IMR-90 (cell line): ENCODE measurements at regions not wholly inside any gene's neighbourhood (a gene's known extent, or its start where the extent isn't known, plus 50 kb on each side); places are given as distances from the start of the nearest gene placed in this dataset.

Experiments used
- ATAC-seq: fragments of 200-7000 bp; cut with Tn5 transposase; 2 replicates; pipeline ENCODE4 v1.9.1; 2020; ENCODE audit warnings: low read depth, mild to moderate bottlenecking, moderate library complexity
- BruUV-seq: library from RNA; stranded (reverse); fragments of 400-500 nt; replicated peaks from 2 replicates; lab custom pipeline; 2021; lab: Mats Ljungman, UMichigan
- CTCF ChIA-PET: fragments of 300-600 bp; formaldehyde crosslinking; extraction: SDS; loops from one replicate; lab custom pipeline; 2021; ENCODE audit warnings: antibody characterized with exemption; lab: Yijun Ruan, JAX
- POLR2A ChIA-PET: fragments of 300-600 bp; sonication (Branson Sonifier 250); formaldehyde crosslinking; loops from one replicate; lab custom pipeline; 2022; ENCODE audit warnings: antibody characterized with exemption; ENCODE audit not compliant: unreplicated experiment; lab: Charles Lee
- DNase-seq: peaks from one replicate; pipeline ENCODE4 v3.0.0; 2013
- H2AFZ ChIP-seq: replicated peaks from 2 replicates; pipeline ENCODE3; 2013; ENCODE audit warnings: low read length, mild to moderate bottlenecking; ENCODE audit not compliant: poor library complexity
- H2AK5ac ChIP-seq: 2 replicates; pipeline ENCODE4 v1.6.1; 2013; ENCODE audit warnings: low read depth, low read length, inconsistent platforms
- H2AK9ac ChIP-seq: replicated peaks from 2 replicates; pipeline ENCODE3; 2013; ENCODE audit warnings: mild to moderate bottlenecking, low read depth, low read length, moderate library complexity; ENCODE audit not compliant: poor library complexity
- H2BK120ac ChIP-seq: 2 replicates; pipeline ENCODE4 v1.6.1; 2013; ENCODE audit warnings: low read depth, low read length, inconsistent platforms
- H2BK15ac ChIP-seq: 3 replicates; pipeline ENCODE4 v1.6.1; 2013; ENCODE audit warnings: low read depth, low read length, inconsistent platforms
- H2BK20ac ChIP-seq: 2 replicates; pipeline ENCODE4 v1.6.1; 2013; ENCODE audit warnings: low read depth, mild to moderate bottlenecking, inconsistent platforms, low read length, moderate library complexity
- H2BK5ac ChIP-seq: 2 replicates; pipeline ENCODE4 v1.6.1; 2013; ENCODE audit warnings: mild to moderate bottlenecking, low read depth, low read length, inconsistent platforms; ENCODE audit not compliant: poor library complexity, severe bottlenecking
- H3K14ac ChIP-seq: replicated peaks from 2 replicates; pipeline ENCODE4 v1.6.1; 2013; ENCODE audit warnings: low read depth, low read length, inconsistent platforms
- H3K18ac ChIP-seq: 2 replicates; pipeline ENCODE4 v1.6.1; 2013; ENCODE audit warnings: low read depth, low read length, control low read depth
- H3K23ac ChIP-seq: 2 replicates; pipeline ENCODE4 v1.6.1; 2013; ENCODE audit warnings: low read depth, low read length, inconsistent platforms
- H3K27ac ChIP-seq: 2 replicates; pipeline ENCODE4 v1.5.1; 2013; ENCODE audit warnings: mild to moderate bottlenecking, control low read depth, low read length; ENCODE audit not compliant: insufficient read depth
- H3K27me3 ChIP-seq: 2 replicates; pipeline ENCODE4 v1.6.1; 2013; ENCODE audit warnings: low read length; ENCODE audit not compliant: control insufficient read depth, insufficient read depth
- H3K36me3 ChIP-seq: 2 replicates; pipeline ENCODE4 v1.6.1; 2013; ENCODE audit warnings: low read length, mixed read lengths; ENCODE audit not compliant: control insufficient read depth, insufficient read depth
- H3K4ac ChIP-seq: 2 replicates; pipeline ENCODE4 v1.6.1; 2013; ENCODE audit warnings: low read depth, low read length, inconsistent platforms
- H3K4me1 ChIP-seq: 2 replicates; pipeline ENCODE4 v1.6.1; 2013; ENCODE audit warnings: low read length, mixed read lengths; ENCODE audit not compliant: control insufficient read depth, insufficient read depth
- H3K4me2 ChIP-seq: 2 replicates; pipeline ENCODE4 v1.6.1; 2013; ENCODE audit warnings: low read depth, mild to moderate bottlenecking, control low read depth, low read length, moderate library complexity
- H3K4me3 ChIP-seq: 2 replicates; pipeline ENCODE4 v1.5.1; 2013; ENCODE audit warnings: low read depth, mild to moderate bottlenecking, control low read depth, low read length, moderate library complexity; ENCODE audit not compliant: insufficient read depth
- H3K56ac ChIP-seq: 2 replicates; pipeline ENCODE4 v1.6.1; 2013; ENCODE audit warnings: low read length, inconsistent platforms; ENCODE audit not compliant: insufficient read depth; ENCODE audit errors: extremely low read depth
- H3K79me1 ChIP-seq, 2 experiments: 2 replicates each; pipeline ENCODE4 v1.6.1; 2013; ENCODE audit warnings: low read length in 2 of 2, inconsistent platforms in 1 of 2, low read depth in 1 of 2
- H3K9ac ChIP-seq: 2 replicates; pipeline ENCODE4 v1.6.1; 2013; ENCODE audit warnings: low read depth, low read length, control low read depth
- H3K9me1 ChIP-seq: 2 replicates; pipeline ENCODE4 v1.6.1; 2013; ENCODE audit warnings: low read length, inconsistent platforms; ENCODE audit not compliant: insufficient read depth
- H3K9me3 ChIP-seq: 2 replicates; pipeline ENCODE4 v1.6.1; 2013; ENCODE audit warnings: low read length; ENCODE audit not compliant: control insufficient read depth, insufficient read depth
- H4K20me1 ChIP-seq: 2 replicates; pipeline ENCODE4 v1.6.1; 2013; ENCODE audit warnings: low read length, inconsistent platforms; ENCODE audit not compliant: insufficient read depth
- H4K5ac ChIP-seq: 2 replicates; pipeline ENCODE4 v1.6.1; 2013; ENCODE audit warnings: mild to moderate bottlenecking, low read depth, low read length, control low read depth
- H4K8ac ChIP-seq, 2 experiments: 2 replicates each; pipeline ENCODE4 v1.6.1; 2013; ENCODE audit warnings: low read depth in 2 of 2, low read length in 2 of 2, control low read depth in 1 of 2, inconsistent platforms in 1 of 2
- H4K91ac ChIP-seq: 2 replicates; pipeline ENCODE4 v1.6.1; 2013; ENCODE audit warnings: low read depth, low read length, inconsistent platforms; ENCODE audit not compliant: insufficient read depth
- RAD21 ChIP-seq: IDR thresholded peaks from 2 replicates; pipeline ENCODE4 v1.6.1; 2012; ENCODE audit warnings: low read length, improper control_type of control experiment
- dilution Hi-C: fragments of 300-500 bp; cut with HindIII; formaldehyde crosslinking; loops from one replicate; pipeline ENCODE4 v1.14.3; 2018; ENCODE audit warnings: low sequenced_read_pairs; ENCODE audit not compliant: unreplicated experiment
- in situ Hi-C: fragments of 300-500 bp; cut with MboI; formaldehyde crosslinking; loops from 3 replicates; pipeline ENCODE4 v1.14.3; 2019; ENCODE audit warnings: low sequenced_read_pairs, inconsistent platforms, mixed read lengths
- intact Hi-C: fragments of 100-400 bp; cut with micrococcal nuclease; formaldehyde crosslinking; loops from 2 replicates; pipeline ENCODE4 v1.10.0; 2022

DNA sequence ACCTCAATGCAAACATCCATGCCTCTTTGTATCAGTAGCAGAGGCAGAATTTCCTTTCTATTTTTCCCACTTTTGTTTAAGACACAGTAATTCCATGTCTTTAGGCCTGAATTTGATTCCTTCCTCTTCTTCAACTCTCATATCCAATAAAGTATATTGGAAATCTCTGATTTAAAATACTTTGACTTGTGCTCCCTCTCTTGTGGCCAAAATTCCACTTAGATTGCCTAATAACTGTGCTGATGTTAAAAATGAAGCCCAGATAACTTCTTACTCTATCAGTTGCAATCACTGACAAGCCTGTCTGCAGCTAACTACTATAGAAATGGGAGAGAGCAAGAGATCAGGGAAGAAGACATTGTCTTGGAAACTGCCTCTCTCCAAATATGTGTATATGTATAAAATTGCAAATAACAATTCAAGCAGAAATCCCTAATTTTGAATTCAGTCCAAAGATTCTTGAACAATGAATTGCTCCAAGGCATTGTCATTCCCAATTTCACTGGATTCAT, 163.5 kb upstream of the SPIN4 start:
- ATAC-seq, result peak; percentile 30; the same call in 1 of the 2 replicates
- H4K8ac ChIP-seq, result no peak overlapping the region
- ChIA-PET CTCF (interaction anchor here (0.6 kb wide), 1 partner anchor 19 kb away, joined by 3 read pairs; no protein-coding TSS in a partner anchor), POLR2A (no interaction called here)
- peak overlapping the region; percentile 69; the same call in 1 of the 2 replicates for H3K27ac ChIP-seq
- H4K20me1 ChIP-seq, result no peaks in the 10 kb centered on the region
- no peak overlapping the region for H2BK5ac ChIP-seq
- no peak overlapping the region for H3K4me3 ChIP-seq
- H2AK5ac ChIP-seq, result no peak overlapping the region
- H3K9ac ChIP-seq, result no peak overlapping the region
- no peaks in the 10 kb centered on the region for H3K9me1 ChIP-seq
- H2BK20ac ChIP-seq, result no peak overlapping the region
- no peak overlapping the region for H3K18ac ChIP-seq
- peak overlapping the region; percentile 56; the same call in 1 of the 2 replicates for H3K4me2 ChIP-seq
- in situ Hi-C loops, result no loop called here
- no peaks in the 10 kb centered on the region; a peak in 1 of 4 replicates for H3K79me1 ChIP-seq
- H3K4me1 ChIP-seq, result no peaks in the 10 kb centered on the region
- no peaks in the 10 kb centered on the region for H3K27me3 ChIP-seq
- no peak for DNase-seq
- TF ChIP-seq RAD21, result no peak
- no peak overlapping the region for H4K91ac ChIP-seq
- no peak overlapping the region for H3K23ac ChIP-seq
- H3K56ac ChIP-seq, result no peak overlapping the region
- no peak overlapping the region for H4K5ac ChIP-seq
- no peak overlapping the region for H3K14ac ChIP-seq
- intact Hi-C loops, result loop anchor here (5.0 to 10.0 kb wide), 2 partner anchors 43 to 80 kb away; no protein-coding TSS in a partner anchor
- dilution Hi-C loops, result no loop called here
- no peak overlapping the region for H2AFZ ChIP-seq
- no peaks in the 10 kb centered on the region for H3K36me3 ChIP-seq
- no peak overlapping the region for H2AK9ac ChIP-seq
- H2BK15ac ChIP-seq, result no peak overlapping the region
- H3K9me3 ChIP-seq, result no peaks in the 10 kb centered on the region
- no peak overlapping the region for H2BK120ac ChIP-seq
- BruUV-seq, result no TSS peak
- H3K4ac ChIP-seq, result no peak overlapping the region
